GM21825 (cell line): ENCODE measurements at regions not wholly inside any gene's neighbourhood (a gene's known extent, or its start where the extent isn't known, plus 50 kb on each side); places are given as distances from the start of the nearest gene placed in this dataset.
"Not testable (repeated sequence)": the region's sequence is repeated elsewhere in the genome, so short reads cannot be mapped to it uniquely, and the experiment has no call there.

Source experiments
- ATAC-seq: cut with Tn5 transposase; IDR thresholded peaks from one replicate; pipeline ENCODE4 v1.9.1; 2021; ENCODE audit warnings: mild to moderate bottlenecking, moderate library complexity; ENCODE audit not compliant: unreplicated experiment

GRCh38 chr13:66237411-66238062 lies 992.6 kb downstream of the PCDH9 start:
- no peak for ATAC-seq

GRCh38 chr13:66234159-66234558 lies 996.0 kb downstream of the PCDH9 start:
- no peak for ATAC-seq

GRCh38 chr13:66231958-66232357 lies 998.2 kb downstream of the PCDH9 start:
- not testable (repeated sequence) for ATAC-seq

GRCh38 chr13:66225072-66225471 lies 1005.1 kb downstream of the PCDH9 start:
- ATAC-seq = no peak

GRCh38 chr13:66224663-66225062 lies 1005.5 kb downstream of the PCDH9 start:
- no peak for ATAC-seq

GRCh38 chr13:66222926-66223325 lies 1007.2 kb downstream of the PCDH9 start:
- no peak for ATAC-seq

- no peak for ATAC-seq
These were observed 1008.0 kb downstream of the PCDH9 start for GRCh38 chr13:66222127-66222526.

- no peak for ATAC-seq
These were observed 1010.6 kb downstream of the PCDH9 start for GRCh38 chr13:66219506-66219905.

GRCh38 chr13:66218583-66218982 lies 1011.6 kb downstream of the PCDH9 start:
- ATAC-seq = no peak

- no peak for ATAC-seq
These were observed 1013.4 kb downstream of the PCDH9 start for GRCh38 chr13:66216728-66217127.

GRCh38 chr13:66214467-66214866 lies 1015.7 kb downstream of the PCDH9 start:
- ATAC-seq = no peak

GRCh38 chr13:66212511-66212910 lies 1017.6 kb downstream of the PCDH9 start:
- ATAC-seq = no peak

GRCh38 chr13:66210677-66211076 lies 1019.5 kb downstream of the PCDH9 start:
- no peak for ATAC-seq

- ATAC-seq = no peak
These were observed 1021.5 kb downstream of the PCDH9 start for GRCh38 chr13:66208589-66208988.

GRCh38 chr13:66207610-66208009 lies 1022.5 kb downstream of the PCDH9 start:
- ATAC-seq = no peak

- ATAC-seq = no peak
These were observed 1024.3 kb downstream of the PCDH9 start for GRCh38 chr13:66205807-66206206.

GRCh38 chr13:66200555-66200954 lies 1029.6 kb downstream of the PCDH9 start:
- ATAC-seq = no peak

GRCh38 chr13:66195238-66195637 lies 1034.9 kb downstream of the PCDH9 start:
- ATAC-seq = no peak

- ATAC-seq = no peak
These were observed 1040.2 kb downstream of the PCDH9 start for GRCh38 chr13:66189986-66190385.

- ATAC-seq = no peak
These were observed 1049.3 kb downstream of the PCDH9 start for GRCh38 chr13:66180836-66181235.

- no peak for ATAC-seq
These were observed 1058.2 kb downstream of the PCDH9 start for GRCh38 chr13:66171920-66172319.

GRCh38 chr13:66162470-66162869 lies 1067.7 kb downstream of the PCDH9 start:
- no peak for ATAC-seq

- peak; percentile 66 for ATAC-seq
These were observed 1070.6 kb downstream of the PCDH9 start for GRCh38 chr13:66159511-66159910.
